ENCODE measurements at regions not wholly inside any gene's neighbourhood (a gene's known extent, or its start where the extent isn't known, plus 50 kb on each side); places are given as distances from the start of the nearest gene placed in this dataset.

- TF ChIP-seq CTCF (conservative IDR thresholded peaks at IDR 0.05) = no peak
- H3K27ac ChIP-seq = no peak overlapping the region
Observed at GRCh38 chr14:26190646-26191045, 407.2 kb downstream of the NOVA1 start.

GRCh38 chr14:26187996-26188620 is 409.7 kb downstream of the NOVA1 start:
- no peak for TF ChIP-seq CTCF (conservative IDR thresholded peaks at IDR 0.05)
- no peak overlapping the region for H3K27ac ChIP-seq

GRCh38 chr14:26180221-26180620 is 417.6 kb downstream of the NOVA1 start:
- TF ChIP-seq CTCF (conservative IDR thresholded peaks at IDR 0.05) = no peak
- H3K27ac ChIP-seq = no peak overlapping the region

GRCh38 chr14:26175658-26176057 is 422.2 kb downstream of the NOVA1 start:
- no peak overlapping the region for H3K27ac ChIP-seq
- no peak for TF ChIP-seq CTCF (conservative IDR thresholded peaks at IDR 0.05)

- no peak for TF ChIP-seq CTCF (conservative IDR thresholded peaks at IDR 0.05)
- no peak overlapping the region for H3K27ac ChIP-seq
Observed at GRCh38 chr14:26174395-26174794, 423.4 kb downstream of the NOVA1 start.

GRCh38 chr14:26173581-26174110 is 424.2 kb downstream of the NOVA1 start:
- H3K27ac ChIP-seq = no peak overlapping the region
- TF ChIP-seq CTCF (conservative IDR thresholded peaks at IDR 0.05) = no peak

- no peak overlapping the region for H3K27ac ChIP-seq
- no peak for TF ChIP-seq CTCF (conservative IDR thresholded peaks at IDR 0.05)
Observed at GRCh38 chr14:26172396-26172795, 425.4 kb downstream of the NOVA1 start.

All from VCaP (cell line).